NCI-H748 treated with DMSO at 0.1 percent for 48 hours (cell line): ENCODE measurements at regions not wholly inside any gene's neighbourhood (a gene's known extent, or its start where the extent isn't known, plus 50 kb on each side); places are given as distances from the start of the nearest gene placed in this dataset.
"Not testable (repeated sequence)": the region's sequence is repeated elsewhere in the genome, so short reads cannot be mapped to it uniquely, and the experiment has no call there.

Experiments
- DNase-seq: peaks from one replicate; lab custom pipeline; 2025; lab: John Stamatoyannopoulos, UW

- DNase-seq, result no peak
These were observed 335.2 kb downstream of the NUP35 start for GRCh38 chr2:183459466-183459865.

DNA sequence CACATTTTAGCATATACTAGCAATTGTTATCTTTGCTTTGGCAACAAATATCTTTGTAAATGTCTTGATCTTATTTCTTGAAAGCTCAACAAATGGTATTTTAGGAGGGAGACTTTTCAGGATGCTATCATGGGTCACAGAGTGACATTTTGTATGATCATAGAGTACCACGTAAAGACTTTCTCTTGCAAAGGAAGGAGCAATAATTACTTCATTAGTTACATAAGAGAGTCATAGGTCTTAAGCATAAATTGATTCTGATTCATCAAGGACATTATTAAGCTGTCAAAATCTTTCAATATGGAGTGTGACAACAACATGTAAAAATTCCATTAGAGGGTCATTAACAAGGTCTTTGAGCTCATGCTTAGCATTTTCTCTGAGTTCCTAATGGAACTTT is 339.6 kb downstream of the NUP35 start:
- DNase-seq, result no peak

GRCh38 chr2:183465048-183465447 is 340.8 kb downstream of the NUP35 start:
- no peak for DNase-seq

DNA sequence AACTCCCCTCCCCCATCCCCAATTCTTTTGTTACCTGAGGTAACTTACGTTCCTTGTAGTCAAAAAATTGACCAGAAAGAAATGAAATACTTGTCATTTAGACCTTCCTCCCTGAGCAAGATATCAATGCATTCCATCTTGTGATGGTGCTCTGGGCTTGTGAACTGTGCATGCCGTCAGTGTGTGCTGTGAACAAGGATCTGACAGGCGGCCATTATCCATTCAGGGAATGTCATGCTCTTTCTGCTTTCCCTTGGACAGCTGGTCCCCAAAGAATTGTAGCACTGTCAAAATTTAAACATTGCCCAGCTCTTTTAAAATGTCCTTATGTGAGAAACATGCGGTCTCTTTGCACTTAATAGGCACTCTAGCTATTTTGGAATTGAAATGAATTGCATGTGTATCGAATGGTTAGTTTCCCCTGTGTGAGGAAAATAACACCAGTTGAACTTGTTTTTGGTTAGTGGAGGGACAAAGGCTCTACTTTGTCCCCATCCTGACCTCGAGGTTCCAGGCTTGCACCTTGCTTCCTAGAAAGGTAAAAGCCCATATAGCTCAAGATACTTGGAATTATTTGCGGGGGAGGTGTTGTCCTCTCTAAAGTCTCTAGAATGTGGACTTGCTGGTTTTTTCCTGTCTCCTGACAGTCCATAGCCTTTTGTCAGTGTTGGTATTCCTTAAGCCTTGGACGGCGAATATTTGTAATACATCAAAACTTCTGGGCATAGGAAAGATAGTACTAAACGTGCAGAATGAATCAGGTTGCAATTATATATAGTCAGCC is 350.9 kb downstream of the NUP35 start:
- no peak for DNase-seq

GRCh38 chr2:183476490-183476889 is 352.2 kb downstream of the NUP35 start:
- DNase-seq, result no peak

DNA sequence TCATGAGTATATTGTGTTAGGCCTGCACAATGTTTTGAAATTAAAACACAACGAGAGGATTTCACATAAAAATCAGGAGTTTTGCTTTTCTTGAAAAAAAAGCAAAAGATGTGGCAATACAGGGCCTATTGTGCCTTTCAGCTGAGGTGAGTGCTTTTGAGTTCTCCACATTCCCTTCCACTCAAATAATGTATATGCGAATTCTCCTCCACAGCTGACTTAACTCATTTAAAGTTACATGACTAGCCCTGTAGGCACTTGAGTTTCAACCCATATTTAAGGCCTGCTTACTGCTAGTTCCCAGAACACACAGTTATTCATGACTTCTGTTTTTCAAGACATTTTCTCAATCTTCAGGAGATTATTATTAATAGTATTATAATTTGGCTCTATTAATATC is 353.1 kb downstream of the NUP35 start:
- DNase-seq, result no peak

GRCh38 chr2:183478941-183479595 is 354.8 kb downstream of the NUP35 start:
- DNase-seq, result not testable (repeated sequence)

DNA sequence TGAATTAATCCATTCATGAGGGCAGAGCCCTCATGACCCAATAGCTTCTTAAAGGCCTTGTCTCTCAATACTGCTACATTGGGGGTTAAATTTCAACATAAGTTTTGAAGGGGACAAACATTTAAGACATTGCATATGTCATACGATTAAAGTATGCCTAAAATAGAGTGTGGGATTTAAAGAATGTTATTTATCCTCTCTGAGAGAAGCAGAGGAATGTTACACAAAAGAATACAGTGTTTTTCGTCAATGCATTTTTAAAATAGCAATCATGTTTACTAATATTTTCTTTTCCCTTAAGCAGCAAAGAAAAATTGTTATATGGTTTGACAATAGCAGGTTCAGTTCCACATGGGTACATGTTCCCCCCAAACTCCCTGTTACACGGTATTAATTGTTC is 363.1 kb downstream of the NUP35 start:
- DNase-seq, result no peak

DNA sequence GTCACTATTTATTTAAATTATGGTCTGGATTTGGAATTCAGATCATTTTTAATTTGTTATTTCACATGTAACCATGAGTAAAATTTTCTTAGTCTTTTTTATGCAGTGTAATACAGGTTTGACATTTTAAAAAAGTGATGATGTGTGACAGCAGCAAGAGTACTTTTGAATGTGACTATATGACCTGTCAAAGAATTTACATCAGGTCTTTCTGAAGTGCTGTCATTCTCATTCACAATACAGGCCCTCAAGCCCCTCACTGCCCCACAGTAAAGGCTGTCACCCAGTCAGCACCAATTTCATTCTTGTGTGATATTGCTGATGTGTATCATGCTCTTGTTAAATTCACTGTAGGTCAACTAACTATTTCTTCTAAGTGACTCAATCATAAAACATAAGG is 364.2 kb downstream of the NUP35 start:
- no peak for DNase-seq

GRCh38 chr2:183490489-183490888 is 366.2 kb downstream of the NUP35 start:
- no peak for DNase-seq

GRCh38 chr2:183490914-183491313 is 366.7 kb downstream of the NUP35 start:
- no peak for DNase-seq

GRCh38 chr2:183493040-183493439 is 368.8 kb downstream of the NUP35 start:
- DNase-seq, result no peak

- DNase-seq, result no peak
These were observed 370.8 kb downstream of the NUP35 start for GRCh38 chr2:183495079-183495478.

DNA sequence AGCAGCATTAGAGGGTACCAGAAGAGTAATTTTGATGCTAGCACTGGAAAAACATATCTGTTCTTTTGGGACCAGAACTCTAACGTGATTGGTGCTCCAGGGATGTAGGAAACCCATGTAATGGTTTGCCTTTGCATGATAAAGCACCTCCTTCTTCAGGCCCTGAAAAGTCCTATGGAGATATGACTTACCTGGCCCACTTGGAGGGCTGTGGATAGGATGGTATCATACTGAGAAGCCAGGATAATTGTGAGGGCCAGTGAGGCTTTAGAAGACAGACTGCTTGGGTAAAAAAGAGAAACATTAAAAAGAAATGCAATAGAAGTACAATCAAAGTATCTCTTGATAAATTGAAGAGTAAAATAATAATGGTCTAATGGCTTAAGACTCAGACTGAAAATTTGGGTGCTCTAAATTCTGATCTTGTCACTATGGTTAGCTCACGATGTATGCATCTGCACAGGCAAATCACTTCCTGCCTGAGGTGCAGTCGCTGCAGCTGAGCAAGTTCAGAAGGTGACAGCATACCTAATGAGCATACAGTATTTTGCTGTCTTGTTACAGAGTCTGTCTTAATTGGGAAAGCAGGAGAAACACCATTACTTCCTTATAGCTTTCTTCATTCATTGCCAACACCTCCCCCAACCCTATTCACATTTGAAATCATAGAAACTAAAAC is 371.5 kb downstream of the NUP35 start:
- no peak for DNase-seq

DNA sequence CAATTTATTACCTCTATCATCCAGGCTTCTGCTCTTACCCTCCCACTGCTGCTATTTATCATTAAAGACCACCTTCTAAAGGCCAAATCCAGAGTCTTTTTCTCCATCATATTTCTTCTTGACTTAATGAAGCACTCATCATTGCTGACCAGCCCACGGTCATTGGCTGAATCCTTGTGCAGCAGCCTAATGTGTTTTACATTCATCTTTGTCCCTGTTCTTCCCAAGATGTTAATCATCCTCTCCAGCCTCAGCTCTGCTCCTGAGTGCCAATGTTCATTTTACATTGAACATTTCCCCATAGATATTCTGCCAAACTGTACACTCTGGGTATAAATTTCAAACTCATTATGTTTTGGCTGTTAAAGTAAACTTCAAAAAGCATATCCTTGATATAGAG is 373.6 kb downstream of the NUP35 start:
- DNase-seq, result no peak

DNA sequence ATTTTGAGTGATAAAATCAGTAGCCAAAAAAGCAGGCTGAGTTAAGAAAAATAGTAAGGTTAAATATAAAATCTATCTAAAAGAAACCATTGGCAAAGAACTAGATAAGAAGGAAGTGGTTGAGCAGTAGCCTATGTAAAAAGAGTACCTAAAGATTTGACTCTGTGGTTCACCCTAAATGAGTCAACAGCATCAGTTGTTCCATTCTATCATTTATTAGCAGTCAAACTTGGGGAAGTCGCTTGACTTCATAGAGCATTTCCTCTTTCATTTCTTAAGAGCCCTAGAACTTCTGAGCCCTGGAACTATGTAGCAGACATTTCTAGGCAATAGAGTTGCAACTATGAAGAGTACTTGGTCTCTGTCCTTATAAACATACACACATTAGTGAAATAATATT is 381.7 kb downstream of the NUP35 start:
- no peak for DNase-seq

GRCh38 chr2:183511154-183511553 is 386.9 kb downstream of the NUP35 start:
- DNase-seq, result no peak

DNA sequence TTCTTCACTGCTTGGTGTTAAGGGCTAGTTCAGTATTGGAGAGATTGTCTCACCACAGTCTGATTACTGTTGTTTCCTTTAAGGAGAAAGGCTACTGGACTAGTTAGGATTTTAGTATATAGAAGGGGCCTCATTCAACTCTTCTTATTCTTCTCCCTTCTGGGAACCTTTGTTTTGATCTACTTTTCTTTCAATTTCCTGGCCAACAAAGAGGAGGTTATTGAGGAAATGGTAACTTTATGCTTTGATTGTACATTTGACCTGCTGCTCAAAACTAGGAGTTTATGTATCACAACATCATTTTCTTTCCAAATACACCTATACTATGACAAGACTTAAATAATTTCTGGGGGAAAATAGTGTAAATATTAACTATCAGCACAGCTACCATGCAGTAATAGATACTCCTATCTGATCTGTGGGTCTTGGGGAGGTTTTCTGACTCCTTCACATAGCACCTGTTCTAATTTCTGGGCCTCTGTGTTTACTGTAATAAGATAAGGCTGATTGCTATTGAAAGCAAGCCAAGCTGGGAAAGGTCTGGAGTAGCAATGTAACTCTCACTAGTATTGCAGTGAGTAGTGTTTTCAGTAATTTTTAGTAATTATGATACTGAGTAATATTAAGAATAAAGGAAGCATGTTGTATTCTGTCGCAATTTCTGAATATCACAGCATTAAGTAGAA is 395.3 kb downstream of the NUP35 start:
- no peak for DNase-seq

DNA sequence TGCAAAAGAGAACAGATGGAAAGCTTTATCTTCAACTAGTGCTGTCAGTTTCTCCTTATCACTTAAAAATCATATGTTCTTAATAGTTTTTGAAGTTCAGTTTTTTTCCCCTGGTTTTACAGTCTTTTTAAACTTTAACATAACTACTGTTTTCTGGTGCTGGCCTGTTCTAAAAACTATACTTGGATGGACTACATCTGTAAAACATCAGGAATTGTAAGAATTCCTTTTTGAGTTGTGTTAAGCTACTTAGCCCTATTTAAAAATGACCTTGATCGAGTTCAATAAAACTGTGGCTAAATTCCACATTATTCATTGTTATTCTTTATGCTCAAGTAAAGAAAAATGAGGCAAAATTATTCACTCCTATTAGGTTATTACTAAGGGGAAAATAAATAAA is 397.7 kb downstream of the NUP35 start:
- no peak for DNase-seq

- no peak for DNase-seq
These were observed 398.4 kb downstream of the NUP35 start for GRCh38 chr2:183522489-183523266.

DNA sequence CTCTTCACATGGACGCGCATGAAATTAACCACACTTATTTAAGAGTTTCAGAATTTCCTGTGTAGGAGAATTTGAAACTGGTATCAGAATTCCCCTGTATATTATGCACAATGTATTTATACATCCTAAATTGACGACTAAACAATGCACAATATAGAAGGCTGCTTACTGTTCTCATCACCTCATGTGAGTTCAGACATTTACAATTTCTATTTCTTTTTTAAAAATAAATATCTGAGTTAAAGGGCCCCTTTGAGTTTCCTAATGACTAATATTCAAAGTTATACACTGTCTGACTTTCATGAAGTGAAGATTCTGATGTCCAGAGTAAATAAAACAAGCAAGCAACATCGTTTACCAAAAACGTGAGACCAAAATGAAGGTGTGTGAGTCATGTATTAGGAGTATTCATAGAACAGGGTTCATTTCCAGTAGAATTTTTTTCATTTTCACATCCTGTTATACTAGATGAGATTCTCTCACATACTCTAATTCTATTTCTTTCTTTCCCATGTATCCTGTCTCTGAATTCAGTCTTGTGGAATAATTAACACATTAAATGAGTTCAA is 406.2 kb downstream of the NUP35 start:
- DNase-seq, result no peak
